ENCODE measurements at regions not wholly inside any gene's neighbourhood (a gene's known extent, or its start where the extent isn't known, plus 50 kb on each side); places are given as distances from the start of the nearest gene placed in this dataset.

DNA sequence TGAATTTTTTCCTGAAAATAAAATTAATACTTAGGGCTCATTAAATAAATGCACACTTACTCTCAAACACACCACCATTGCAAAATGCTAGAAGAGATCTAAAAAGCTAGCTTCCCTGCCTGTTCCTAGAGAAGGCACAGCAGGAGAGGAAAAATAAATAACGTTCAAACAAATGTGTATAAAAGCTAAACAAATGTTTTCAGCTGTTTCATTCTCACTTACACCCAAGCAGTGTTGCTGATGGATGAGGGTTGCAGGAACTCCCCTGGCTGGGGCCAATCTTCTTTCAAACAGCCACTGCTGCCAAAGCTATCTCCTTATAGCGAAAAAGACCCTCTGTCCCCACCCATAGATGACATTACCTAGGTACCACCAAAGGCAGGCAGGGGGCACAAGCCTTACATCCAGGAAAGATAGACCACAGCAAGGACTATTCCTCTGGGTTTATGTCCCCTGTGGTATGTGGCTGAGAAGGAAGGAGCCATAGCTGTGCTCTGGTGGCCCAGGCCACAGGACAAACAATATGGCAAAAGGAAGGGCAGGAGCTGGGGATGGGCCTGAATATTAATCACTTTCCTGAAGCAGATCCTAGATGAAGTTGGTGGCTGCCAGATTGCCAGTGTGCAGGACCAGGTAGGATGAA is 214.6 kb downstream of the TTC32 start:
- TF ChIP-seq POLR2AphosphoS5 (IDR thresholded peaks at IDR 0.05): no peak
- TF ChIP-seq, protein P1, sequence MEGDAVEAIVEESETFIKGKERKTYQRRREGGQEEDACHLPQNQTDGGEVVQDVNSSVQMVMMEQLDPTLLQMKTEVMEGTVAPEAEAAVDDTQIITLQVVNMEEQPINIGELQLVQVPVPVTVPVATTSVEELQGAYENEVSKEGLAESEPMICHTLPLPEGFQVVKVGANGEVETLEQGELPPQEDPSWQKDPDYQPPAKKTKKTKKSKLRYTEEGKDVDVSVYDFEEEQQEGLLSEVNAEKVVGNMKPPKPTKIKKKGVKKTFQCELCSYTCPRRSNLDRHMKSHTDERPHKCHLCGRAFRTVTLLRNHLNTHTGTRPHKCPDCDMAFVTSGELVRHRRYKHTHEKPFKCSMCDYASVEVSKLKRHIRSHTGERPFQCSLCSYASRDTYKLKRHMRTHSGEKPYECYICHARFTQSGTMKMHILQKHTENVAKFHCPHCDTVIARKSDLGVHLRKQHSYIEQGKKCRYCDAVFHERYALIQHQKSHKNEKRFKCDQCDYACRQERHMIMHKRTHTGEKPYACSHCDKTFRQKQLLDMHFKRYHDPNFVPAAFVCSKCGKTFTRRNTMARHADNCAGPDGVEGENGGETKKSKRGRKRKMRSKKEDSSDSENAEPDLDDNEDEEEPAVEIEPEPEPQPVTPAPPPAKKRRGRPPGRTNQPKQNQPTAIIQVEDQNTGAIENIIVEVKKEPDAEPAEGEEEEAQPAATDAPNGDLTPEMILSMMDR (IDR thresholded peaks at IDR 0.05 in 8 of 11, conservative IDR thresholded peaks at IDR 0.05 in 3 of 11): no peak
- no peak for TF ChIP-seq POLR2A (IDR thresholded peaks at IDR 0.05)
- Histone ChIP-seq H3K27ac (no peak overlapping the region), H3K4me3 (no peak overlapping the region), H3K4me1 (no peaks in the 10 kb centered on the region), H3K36me3 (no peaks in the 10 kb centered on the region), H3K27me3 (replicated peaks in 1 of 7) (no peaks in the 10 kb centered on the region), H3K9me3 (no peaks in the 10 kb centered on the region)
- intact Hi-C loops (cut with DNase I; ENCODE audit: low total_unique reads): no loop called here
- no peak for DNase-seq
- 64 to 81% (median 79%) methylated on average over 2 of the region's 2 CpGs for WGBS, 5 donors

DNA sequence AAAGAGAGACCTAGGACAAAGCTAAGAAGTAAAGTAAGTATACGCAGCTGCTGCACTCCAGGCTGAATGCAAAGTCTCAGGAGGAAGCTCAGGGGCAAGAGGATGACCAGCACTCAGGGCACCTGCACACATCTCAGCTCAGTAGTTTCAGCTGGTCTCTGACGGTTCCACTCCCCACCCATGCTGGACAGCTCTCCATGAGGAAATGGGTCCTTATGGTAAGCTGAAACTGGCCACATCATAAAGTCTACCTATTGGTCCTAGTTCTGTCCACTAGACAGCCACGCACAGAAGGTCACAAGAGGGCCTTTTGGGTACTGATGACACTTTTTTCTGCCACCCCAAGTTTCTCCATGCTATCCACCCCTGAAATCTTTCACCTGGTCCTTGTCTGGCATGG is 215.3 kb downstream of the TTC32 start:
- Histone ChIP-seq H3K27ac (no peak overlapping the region), H3K27me3 (replicated peaks in 1 of 7) (no peaks in the 10 kb centered on the region), H3K4me3 (no peak overlapping the region), H3K36me3 (no peaks in the 10 kb centered on the region), H3K9me3 (no peaks in the 10 kb centered on the region), H3K4me1 (no peaks in the 10 kb centered on the region)
- DNase-seq: no peak
- TF ChIP-seq POLR2AphosphoS5 (IDR thresholded peaks at IDR 0.05): no peak
- TF ChIP-seq, protein P1 (IDR thresholded peaks at IDR 0.05 in 8 of 11, conservative IDR thresholded peaks at IDR 0.05 in 3 of 11): no peak
- TF ChIP-seq POLR2A (IDR thresholded peaks at IDR 0.05): no peak
- 30 to 55% (median 52%) methylated on average over 3 of the region's 3 CpGs for WGBS, 5 donors
- intact Hi-C loops (cut with DNase I; ENCODE audit: low total_unique reads): no loop called here

DNA sequence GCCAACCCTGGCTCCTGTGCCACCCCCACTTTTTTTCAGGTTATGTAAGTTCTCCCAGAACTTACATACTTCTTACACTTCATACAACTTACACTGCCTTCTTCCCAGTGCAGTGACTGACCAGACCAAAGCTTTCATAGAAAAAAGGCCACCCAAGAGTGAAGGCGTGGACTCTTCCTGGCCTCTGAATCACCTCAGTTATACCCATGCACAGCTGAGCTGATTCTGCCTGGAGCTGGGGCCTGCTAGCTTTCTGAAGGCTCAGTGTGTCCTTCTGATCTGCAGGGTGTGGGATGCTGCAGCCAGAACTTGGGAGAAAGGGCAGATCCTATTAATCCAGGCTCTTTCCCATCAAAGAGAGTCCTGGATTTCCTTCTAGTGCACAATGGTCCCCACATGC is 216.1 kb downstream of the TTC32 start:
- no peak for DNase-seq
- 82 to 100% (median 95%) methylated on average over 1 of the region's 1 CpG for WGBS, 5 donors
- TF ChIP-seq POLR2AphosphoS5 (IDR thresholded peaks at IDR 0.05): no peak
- TF ChIP-seq POLR2A (IDR thresholded peaks at IDR 0.05): no peak
- TF ChIP-seq, protein P1 (IDR thresholded peaks at IDR 0.05 in 8 of 11, conservative IDR thresholded peaks at IDR 0.05 in 3 of 11): no peak

DNA sequence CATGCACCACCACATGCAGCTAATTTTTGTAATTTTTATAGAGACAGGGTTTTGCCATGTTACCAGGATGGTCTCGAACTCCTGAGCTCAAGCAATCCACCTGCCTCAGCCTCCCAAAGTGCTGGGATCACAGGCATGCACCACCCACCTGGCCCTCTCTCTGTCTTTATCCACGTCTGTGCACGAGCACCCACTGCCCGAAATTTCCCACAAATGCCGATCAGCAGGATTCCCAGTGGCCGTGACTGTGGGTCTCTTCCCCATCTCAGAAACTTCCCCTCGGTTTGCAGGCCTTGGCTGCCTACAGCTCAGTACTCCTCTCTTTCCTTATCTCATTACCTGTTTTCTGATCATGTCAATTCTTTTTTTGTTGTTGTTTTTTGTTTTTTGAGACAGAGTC is 217.3 kb downstream of the TTC32 start:
- WGBS, 5 donors: 80 to 88% (median 85%) methylated on average over 7 of the region's 7 CpGs

More for the DNA sequence above, 216.1 kb downstream of the TTC32 start:
- Histone ChIP-seq H3K36me3 (no peaks in the 10 kb centered on the region), H3K4me3 (no peak overlapping the region), H3K27me3 (replicated peaks in 1 of 7) (no peaks in the 10 kb centered on the region), H3K27ac (no peak overlapping the region), H3K9me3 (no peaks in the 10 kb centered on the region), H3K4me1 (no peaks in the 10 kb centered on the region)
- intact Hi-C loops (cut with DNase I; ENCODE audit: low total_unique reads): no loop called here

More for the DNA sequence above, 217.3 kb downstream of the TTC32 start:
- Histone ChIP-seq H3K9me3 (no peaks in the 10 kb centered on the region), H3K27me3 (replicated peaks in 1 of 7) (no peaks in the 10 kb centered on the region), H3K4me3 (no peak overlapping the region), H3K4me1 (no peaks in the 10 kb centered on the region), H3K27ac (no peak overlapping the region), H3K36me3 (no peaks in the 10 kb centered on the region)
- TF ChIP-seq POLR2A (IDR thresholded peaks at IDR 0.05): no peak
- no peak for TF ChIP-seq POLR2AphosphoS5 (IDR thresholded peaks at IDR 0.05)
- TF ChIP-seq, protein P1 (IDR thresholded peaks at IDR 0.05 in 8 of 11, conservative IDR thresholded peaks at IDR 0.05 in 3 of 11): no peak
- DNase-seq: no peak
- intact Hi-C loops (cut with DNase I; ENCODE audit: low total_unique reads): no loop called here
